HG02973 (cell line): ENCODE measurements at regions not wholly inside any gene's neighbourhood (a gene's known extent, or its start where the extent isn't known, plus 50 kb on each side); places are given as distances from the start of the nearest gene placed in this dataset.
"Not testable (repeated sequence)": the region's sequence is repeated elsewhere in the genome, so short reads cannot be mapped to it uniquely, and the experiment has no call there.

Experiments
- ATAC-seq: cut with Tn5 transposase; IDR thresholded peaks from one replicate; pipeline ENCODE4 v1.9.1; 2021; ENCODE audit warnings: moderate library complexity; ENCODE audit not compliant: unreplicated experiment

GRCh38 chr11:8772571-8773519 lies 90.3 kb downstream of the RPL27A start:
- no peak for ATAC-seq

DNA sequence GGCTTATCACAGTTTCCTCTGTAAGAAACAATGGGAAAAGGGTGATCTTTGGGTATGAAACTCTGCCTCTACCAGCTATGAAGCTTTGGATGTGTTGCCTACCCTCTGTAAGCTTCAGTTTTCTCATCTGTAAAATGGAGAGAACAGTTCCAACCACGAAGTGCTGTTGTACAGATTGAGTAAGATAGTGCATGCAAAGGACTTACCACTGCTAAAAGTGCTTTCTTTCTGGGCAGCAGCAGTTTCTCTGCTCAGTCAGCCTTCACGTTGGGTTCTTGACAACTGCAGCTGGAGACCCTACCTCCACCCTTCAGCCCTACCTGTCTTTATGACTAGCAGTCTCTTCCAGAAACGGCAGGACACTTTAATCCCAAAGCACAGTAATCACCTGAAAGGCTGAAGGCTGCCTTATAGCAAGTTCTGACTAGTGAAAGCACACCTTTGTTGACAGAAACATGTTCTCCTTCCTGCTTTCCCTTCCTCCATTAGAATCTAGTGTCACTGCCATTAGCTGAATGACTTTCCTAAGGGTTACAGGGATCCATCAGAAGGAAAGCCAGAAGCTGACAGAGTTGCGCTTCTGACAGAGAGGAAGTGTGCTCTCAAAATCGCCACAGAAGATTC lies 91.4 kb downstream of the RPL27A start:
- no peak for ATAC-seq

GRCh38 chr11:8774916-8775315 lies 92.3 kb downstream of the RPL27A start:
- not testable (repeated sequence) for ATAC-seq

GRCh38 chr11:8775332-8775731 lies 92.7 kb downstream of the RPL27A start:
- ATAC-seq = no peak

DNA sequence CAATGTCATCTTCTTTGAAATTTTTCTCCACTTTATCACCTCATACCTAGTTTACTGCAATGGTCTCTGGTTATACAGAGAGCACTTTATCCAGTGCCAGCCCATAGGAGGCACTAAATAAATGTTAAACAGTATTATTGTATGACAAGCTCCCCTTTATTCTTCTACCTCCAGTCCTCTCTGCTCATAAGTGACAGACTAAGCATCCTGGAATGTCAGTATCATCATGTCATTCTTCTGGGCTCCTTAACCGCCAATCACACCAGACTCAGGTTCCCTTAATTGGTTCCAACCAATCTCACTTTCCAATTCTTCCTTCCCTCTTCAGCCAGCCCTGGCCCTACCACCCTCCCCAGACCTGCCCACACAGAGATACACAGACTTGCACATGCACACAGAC lies 93.1 kb downstream of the RPL27A start:
- no peak for ATAC-seq

DNA sequence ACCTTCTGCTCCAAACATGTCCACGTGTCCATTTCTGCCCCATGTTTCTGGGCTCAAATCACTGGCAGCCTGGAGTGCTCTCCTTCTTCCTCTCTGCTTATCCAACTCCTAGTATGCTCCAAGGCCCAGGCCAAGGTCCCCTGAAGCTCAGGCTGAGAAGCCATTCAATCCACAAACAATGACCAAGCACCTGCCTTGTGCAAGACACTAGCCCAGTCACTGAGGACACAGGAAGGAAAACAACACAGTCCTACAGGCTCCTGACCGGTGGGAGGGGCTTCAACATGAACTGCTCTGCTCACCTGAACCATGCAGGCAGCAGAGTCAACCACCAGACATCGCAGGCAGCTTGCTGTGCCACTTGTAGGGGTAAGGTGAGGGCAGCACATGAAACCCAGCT lies 93.6 kb downstream of the RPL27A start:
- no peak for ATAC-seq

DNA sequence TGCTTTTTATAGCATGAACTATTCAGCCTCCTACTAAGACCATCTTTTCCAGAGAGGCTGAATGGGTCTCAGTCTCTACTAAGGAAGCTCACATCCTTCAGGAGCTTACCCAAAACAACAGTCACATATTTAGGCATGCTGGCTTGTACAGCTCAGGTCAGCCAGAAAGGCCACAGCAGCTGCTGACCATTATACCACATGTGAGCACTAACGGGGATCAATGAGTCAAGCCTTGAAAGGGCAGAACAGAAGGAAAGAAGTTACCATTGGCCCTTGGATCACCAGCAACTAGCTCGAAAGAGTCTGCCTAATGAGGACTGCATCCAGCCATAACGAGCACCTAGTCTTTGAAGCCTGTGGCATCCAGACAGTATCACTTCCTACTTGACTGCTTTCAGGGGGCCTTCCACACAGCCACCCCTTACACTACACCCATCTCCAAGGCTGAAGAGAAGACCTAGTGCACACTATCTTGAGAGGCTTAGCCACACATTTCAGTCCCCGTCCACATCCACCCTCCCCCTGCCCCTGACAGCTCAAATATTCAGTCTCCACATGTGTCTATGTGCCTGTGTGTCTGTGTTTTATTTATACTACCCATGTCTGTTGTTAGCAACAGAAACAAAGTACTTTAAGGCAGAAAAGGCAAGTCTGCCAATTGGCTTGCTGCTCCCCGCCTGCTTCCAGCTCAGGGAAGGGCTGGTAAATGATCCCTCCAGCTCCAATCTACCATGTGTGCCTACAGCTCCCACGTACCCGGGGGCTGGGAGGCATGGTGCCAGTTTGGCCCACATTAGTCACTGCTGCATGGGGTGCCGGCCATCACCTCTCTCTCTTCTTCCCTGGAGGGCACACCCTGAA lies 95.5 kb downstream of the RPL27A start:
- no peak for ATAC-seq

DNA sequence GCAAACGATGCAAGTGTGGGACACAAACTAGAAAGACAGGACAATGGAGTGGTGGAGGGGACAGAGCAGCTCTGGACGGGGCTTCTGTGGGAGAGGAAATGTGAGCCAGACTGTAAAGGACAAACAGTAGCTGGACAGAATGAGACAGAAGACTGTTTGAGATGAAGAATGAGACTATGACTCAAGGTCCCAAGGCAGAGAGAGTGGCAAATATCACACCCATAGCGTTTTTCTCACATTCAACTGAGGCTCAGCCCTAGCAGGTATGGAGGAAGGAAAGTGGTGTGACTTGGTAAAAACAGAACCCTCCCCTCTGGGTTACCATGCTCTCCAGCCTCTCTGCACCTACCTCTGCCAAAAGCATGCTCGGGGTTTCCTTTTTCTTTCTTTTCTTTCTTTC lies 96.5 kb downstream of the RPL27A start:
- ATAC-seq = no peak

GRCh38 chr11:8779732-8780131 lies 97.1 kb downstream of the RPL27A start:
- no peak for ATAC-seq

DNA sequence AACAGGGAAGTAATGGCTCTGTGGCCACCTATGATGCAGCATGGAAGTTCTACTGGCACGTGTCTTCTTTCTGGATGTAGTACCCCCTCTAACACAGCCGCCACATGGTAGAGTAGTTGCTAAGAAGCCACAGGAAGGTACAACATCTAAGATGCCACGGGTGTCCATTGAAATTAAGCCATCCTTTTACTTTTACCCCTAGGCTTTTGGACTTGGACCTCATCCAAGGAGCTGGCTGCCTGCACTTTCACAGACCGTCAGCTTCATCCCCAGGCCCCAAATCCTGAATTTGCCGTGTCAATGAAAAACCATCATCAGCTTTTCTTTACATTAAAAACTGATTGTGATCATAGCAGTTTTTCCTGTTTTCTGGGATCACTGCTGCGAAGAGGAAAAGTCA lies 102.4 kb downstream of the RPL27A start:
- ATAC-seq = no peak

- no peak for ATAC-seq
Measured at GRCh38 chr11:8785457-8785856, 102.9 kb downstream of the RPL27A start.

DNA sequence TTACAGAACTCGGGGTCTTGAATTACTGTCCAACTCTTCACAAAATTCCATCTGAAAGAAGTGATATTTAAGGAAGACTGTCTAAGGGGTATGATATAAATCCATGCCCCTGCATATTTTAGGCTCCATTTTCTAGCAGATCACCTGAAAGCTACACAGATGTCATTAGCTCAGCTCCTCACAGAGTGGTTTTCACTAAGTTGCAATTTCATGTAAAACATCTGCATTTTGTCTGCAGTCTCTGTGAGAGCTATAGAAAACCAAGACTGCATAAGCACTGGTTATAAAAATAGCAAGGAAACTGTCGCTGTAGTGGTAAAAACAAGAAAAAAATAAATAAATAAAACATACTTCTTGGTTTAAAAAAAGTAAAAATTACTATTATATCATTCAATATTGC lies 103.4 kb downstream of the RPL27A start:
- ATAC-seq = no peak

DNA sequence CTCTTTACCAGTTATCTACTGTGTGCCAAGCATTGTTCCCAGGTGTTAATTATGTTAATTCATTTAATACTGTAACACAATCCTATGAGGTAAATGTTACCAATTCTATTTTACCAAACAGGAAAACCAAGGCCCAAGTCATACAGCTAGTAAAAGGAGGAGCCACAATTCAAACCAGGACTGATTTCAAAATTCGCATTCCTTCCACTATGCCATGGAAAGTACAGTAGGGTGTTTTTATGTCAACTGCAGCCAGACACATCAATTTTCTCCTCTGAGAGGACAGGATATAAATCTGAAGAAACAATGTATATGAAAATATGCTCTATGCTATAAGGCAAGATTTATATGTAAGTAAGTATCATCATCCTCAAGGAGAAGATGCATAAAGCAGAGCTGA lies 104.3 kb downstream of the RPL27A start:
- no peak for ATAC-seq

GRCh38 chr11:8787372-8787771 lies 104.8 kb downstream of the RPL27A start:
- no peak for ATAC-seq

- no peak for ATAC-seq
Measured at GRCh38 chr11:8788616-8789015, 106.0 kb downstream of the RPL27A start.

DNA sequence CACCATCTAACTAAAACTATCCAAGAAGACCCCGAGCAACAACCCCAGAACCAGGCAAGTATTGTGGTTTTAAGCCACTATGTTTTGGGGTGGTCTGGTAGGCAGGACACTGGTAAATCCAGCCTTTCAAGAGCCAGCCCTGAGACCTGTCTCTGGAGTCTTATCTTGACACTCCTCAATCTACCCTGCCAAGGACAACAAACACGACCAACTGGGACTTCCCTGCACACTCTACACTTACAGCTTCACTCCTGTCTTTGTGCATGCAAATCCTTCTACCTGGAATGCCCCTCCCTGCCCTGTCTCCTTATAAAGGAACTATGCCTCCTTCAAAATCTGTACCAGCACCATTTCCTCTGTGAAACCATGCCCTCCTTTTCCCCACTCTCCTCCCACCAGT lies 107.3 kb downstream of the RPL27A start:
- ATAC-seq = no peak

DNA sequence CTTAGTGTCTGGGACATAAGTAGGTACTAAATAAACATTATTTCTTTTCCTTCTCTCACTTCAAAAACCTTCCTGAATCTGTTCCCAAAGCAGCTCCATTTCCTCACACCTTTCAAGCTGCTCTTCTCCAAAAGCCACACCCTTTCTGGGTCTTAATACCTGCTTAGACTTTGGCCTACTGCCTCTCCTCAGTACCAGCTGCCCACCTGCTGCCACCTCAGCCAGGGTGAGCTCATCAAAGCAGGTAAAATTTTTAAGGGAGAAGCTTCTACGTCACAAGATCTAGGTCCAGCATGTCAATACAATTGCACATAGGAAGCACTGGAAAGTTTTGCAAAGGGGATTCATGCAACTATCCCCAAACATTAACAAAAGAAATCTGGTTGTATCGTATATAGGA lies 108.4 kb downstream of the RPL27A start:
- no peak for ATAC-seq

- no peak for ATAC-seq
Measured at GRCh38 chr11:8792710-8793109, 110.1 kb downstream of the RPL27A start.

- no peak for ATAC-seq
Measured at GRCh38 chr11:8793114-8793777, 110.7 kb downstream of the RPL27A start.

DNA sequence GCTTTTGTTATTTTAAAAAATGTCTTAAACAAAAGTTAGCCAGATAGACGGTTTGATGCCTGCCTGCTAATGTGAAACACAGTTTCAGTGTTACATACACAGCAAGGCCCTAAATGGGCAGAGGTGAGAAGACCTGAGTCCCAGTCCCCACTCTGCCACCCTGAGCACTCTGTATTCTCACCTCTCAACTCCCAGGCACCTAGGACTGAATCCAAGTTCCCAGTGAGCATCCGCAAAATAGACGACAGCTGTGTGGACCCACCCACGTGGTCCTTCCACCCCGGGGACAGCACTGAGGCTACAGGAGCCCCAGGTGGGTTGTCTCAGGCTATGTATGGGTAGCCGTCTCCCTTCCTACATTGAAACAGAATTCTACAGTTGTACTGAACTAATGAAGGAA lies 111.5 kb downstream of the RPL27A start:
- no peak for ATAC-seq

DNA sequence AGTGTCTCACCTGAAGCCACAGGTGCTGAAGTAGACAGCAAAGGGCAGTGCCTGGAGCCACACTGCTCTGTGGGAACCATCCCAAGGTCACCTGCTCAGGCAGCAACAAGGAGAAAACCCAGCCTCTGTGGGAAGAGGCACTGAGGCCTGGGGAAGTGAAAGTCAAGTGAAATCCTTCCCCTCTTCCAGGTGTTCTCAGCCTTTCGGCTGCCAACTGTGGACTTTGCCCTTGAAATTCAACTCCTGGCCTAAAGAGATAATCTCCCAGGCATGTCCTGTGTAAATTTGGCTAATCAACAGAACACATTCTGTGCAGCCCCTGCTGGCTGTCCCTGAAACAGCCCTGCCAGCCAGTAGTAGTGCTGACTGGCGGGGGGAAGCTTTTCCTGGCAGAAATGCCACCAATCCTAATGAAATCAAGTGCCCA lies 112.1 kb downstream of the RPL27A start:
- no peak for ATAC-seq
